Heart left ventricle (tissue), 16 donors: ENCODE measurements at regions not wholly inside any gene's neighbourhood (a gene's known extent, or its start where the extent isn't known, plus 50 kb on each side); places are given as distances from the start of the nearest gene placed in this dataset.
"Not testable (repeated sequence)": the region's sequence is repeated elsewhere in the genome, so short reads cannot be mapped to it uniquely, and the experiment has no call there.

ENCODE experiments used
- ATAC-seq, 4 donors: fragments of 200-7000 bp; cut with Tn5 transposase; one replicate each; pipeline ENCODE4 v1.9.1; 2020 to 2022; ENCODE audit warnings: moderate library complexity in 4 of 4, mild to moderate bottlenecking in 3 of 4, moderate number of reproducible peaks in 1 of 4
- DNase-seq, 5 donors: peaks; one replicate each; pipeline ENCODE4 v3.0.0-alpha.2; 2020
- H3K27ac ChIP-seq, 12 donors: fragments of 200-600 bp; sonication (generic) in 4 of 12; one replicate each; pipeline versions ENCODE4 v1.5.0 to v1.8.0; 2016 to 2022; ENCODE audit warnings: mild to moderate bottlenecking in 2 of 12
- H3K27me3 ChIP-seq, 9 donors: fragments of 200-600 bp; sonication (generic) in 2 of 9; one replicate each; pipeline versions ENCODE4 v1.5.1 to v1.8.0; 2016 to 2022; ENCODE audit warnings: mild to moderate bottlenecking in 3 of 9
- H3K36me3 ChIP-seq, 9 donors: fragments of 200-600 bp; sonication (generic) in 2 of 9; one replicate each; pipeline versions ENCODE4 v1.5.0 to v1.8.0; 2018 to 2022; ENCODE audit warnings: mild to moderate bottlenecking in 2 of 9
- H3K4me1 ChIP-seq, 12 donors: fragments of 200-600 bp; sonication (generic) in 4 of 12; one replicate each; pipeline versions ENCODE4 v1.5.0 to v1.8.0; 2016 to 2022; ENCODE audit warnings: mild to moderate bottlenecking in 3 of 12
- H3K4me3 ChIP-seq, 12 donors: fragments of 200-600 bp; sonication (generic) in 4 of 12; one replicate each; pipeline versions ENCODE4 v1.5.0 to v1.8.0; 2017 to 2022; ENCODE audit warnings: mild to moderate bottlenecking in 9 of 12, moderate library complexity in 4 of 12
- H3K9me3 ChIP-seq, 12 donors: fragments of 200-600 bp; sonication (generic) in 4 of 12; one replicate each; pipeline versions ENCODE4 v1.5.0 to v1.8.0; 2016 to 2022; ENCODE audit warnings: mild to moderate bottlenecking in 1 of 12
- CTCF ChIP-seq, 12 donors: fragments of 200-600 bp; sonication (generic) in 4 of 12; IDR thresholded peaks; one replicate each; pipeline versions ENCODE4 v1.5.0 to v1.8.0; 2018 to 2022; ENCODE audit warnings: antibody characterized with exemption in 12 of 12, mild to moderate bottlenecking in 5 of 12
- POLR2A ChIP-seq, 2 donors: fragments of 450-650 bp; IDR thresholded peaks; one replicate each; pipeline ENCODE4 v1.6.1; 2017; ENCODE audit warnings: antibody characterized with exemption in 2 of 2, mild to moderate bottlenecking in 2 of 2, moderate library complexity in 2 of 2
- WGBS, 4 donors: extraction: QIAGEN DNeasy Blood & Tissue Kit in 2 of 4; methylation state at CpG; one replicate each; pipeline versions ENCODE4 v1.1.5 to v1.1.7; 2013 to 2018; 5-methylcytosine and 5-hydroxymethylcytosine counted together
- intact Hi-C, 10 donors: fragments of 100-400 bp; cut with DNase I; formaldehyde crosslinking; loops; one replicate each; pipeline versions ENCODE4 v1.11.1 to v1.14.2; 2022
- donor health status: ischemic (EF 13 %, LVEDD 7.1; RV severe dilation, severe dysfunction).
- donor health status: healthy with polysubstance abuse.
- donor health status: DM: no; HTN: yes; CAD: no.
- donor health status: DM: no; HTN: no; CAD: no.
- donor health status: ischemic (EF 25% LVEDD 6.9; RV normal size, moderate dysfunction).
- donor health status: ischemic (EF 25% LVEDD 5.7; RV mildly dilated, moderate dysfunction).
- donor health status: healthy.
- donor health status: DM: yes; HTN: yes; CAD: no.
- donor health status: ischemic (EF 35%, LVEDD 5.7; RV mildly dilated, moderate dysfunction).
- donor health status: nonischemic (EF 11% LVEDD 7.7; RV severe dilation, severe dysfunction).
- donor health status: DM: yes; HTN: yes; CAD: no.
- donor health status: PGD.
- donor health status: ischemic (EF 29% LVEDD 5.4; RV normal size, mild dysfunction).
- donor health status: nonischemic (EF 23%, LVEDD 6.1; RV moderate dilation, normal function).

- Histone ChIP-seq H3K27me3 (peaks cover 9 to 83% (median 26%) of the 10 kb centered on the region in 9 donors), H3K4me1 (peaks cover 0 to 15% (median 10%) of the 10 kb centered on the region in 12 donors), H3K27ac (no peak overlapping the region), H3K36me3 (no peaks in the 10 kb centered on the region), H3K9me3 (peaks cover 0 to 12% (median 0%) of the 10 kb centered on the region in 12 donors), H3K4me3 (no peak overlapping the region)
- WGBS, 4 donors, result 3 to 6% (median 4%) methylated on average over 17 to 18 of the region's 18 CpGs
- TF ChIP-seq CTCF (IDR thresholded peaks at IDR 0.05), result peak; percentile 45 to 75 (median 67)
- no peak for TF ChIP-seq POLR2A (IDR thresholded peaks at IDR 0.05)
- ATAC-seq (peak; percentile 80 to 95 (median 88)), DNase-seq (peak; percentile 48 to 77 (median 68))
- intact Hi-C loops, result loop anchor here in 3 of 10 donors (5.0 kb wide), 2 partner anchors 113 to 133 kb away; partner anchors contain the start of gene ADRA2C (in 2 of the 3)
Observed at GRCh38 chr4:3880615-3881120, 114.5 kb downstream of the ADRA2C start.

DNA sequence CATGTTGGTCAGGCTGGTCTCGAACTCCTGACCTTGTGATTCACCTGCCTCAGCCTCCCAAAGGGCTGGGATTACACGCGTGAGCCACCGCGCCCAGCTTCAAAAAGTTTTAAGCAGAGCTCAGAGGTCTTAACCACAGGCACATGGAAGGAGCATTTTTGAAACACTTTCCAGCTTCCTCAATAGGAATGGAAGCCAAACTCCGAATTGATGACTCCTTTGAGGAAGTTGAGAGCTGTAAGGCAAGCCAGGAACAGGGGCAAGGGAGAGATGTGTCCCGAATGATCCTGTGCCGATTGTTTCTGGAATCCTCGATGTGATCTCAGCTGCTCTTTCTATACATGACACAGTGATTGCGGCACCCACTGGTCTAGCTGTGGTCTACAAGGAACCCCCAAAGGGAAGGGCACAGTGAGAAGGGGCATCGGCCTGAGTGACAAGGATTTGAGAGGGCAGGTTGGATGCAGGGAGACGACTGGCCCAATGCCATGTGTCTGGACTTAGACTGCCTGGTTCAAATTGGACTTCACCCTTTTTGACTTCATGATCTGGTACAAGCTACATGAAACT is 116.2 kb downstream of the ADRA2C start:
- H3K27me3 ChIP-seq, result peaks cover 9 to 70% (median 26%) of the 10 kb centered on the region in 9 donors
- H3K4me1 ChIP-seq, result peaks cover 0 to 15% (median 10%) of the 10 kb centered on the region in 12 donors
- not testable (repeated sequence) for H3K27ac ChIP-seq, H3K36me3 ChIP-seq, DNase-seq, ATAC-seq, H3K4me3 ChIP-seq
- intact Hi-C loops, result loop anchor here in 3 of 10 donors (5.0 kb wide), 2 partner anchors 115 to 135 kb away; partner anchors contain the start of gene ADRA2C (in 2 of the 3)
- peaks cover 0 to 11% (median 0%) of the 10 kb centered on the region in 12 donors for H3K9me3 ChIP-seq
- WGBS, 4 donors, result 75 to 82% (median 78%) methylated on average over 12 of the region's 12 CpGs

DNA sequence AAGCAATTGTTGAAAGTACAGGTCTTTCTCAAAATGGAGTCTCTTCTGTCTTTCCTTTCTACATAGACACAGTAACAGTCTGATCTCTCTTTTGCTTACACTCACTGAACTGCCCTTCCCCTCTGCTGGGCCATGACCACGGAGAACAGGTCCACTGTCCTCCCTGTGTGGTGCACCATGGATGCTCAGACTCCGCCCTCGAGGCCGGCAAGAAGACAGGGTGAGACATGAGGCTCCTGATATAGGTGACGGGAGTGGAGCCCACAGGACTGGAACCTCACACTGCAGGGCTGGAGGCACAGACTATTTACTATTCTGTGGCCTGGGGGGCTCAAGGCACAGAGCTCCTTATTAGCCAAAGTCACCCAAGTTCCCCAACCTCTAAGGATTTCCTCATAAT is 118.1 kb downstream of the ADRA2C start:
- not testable (repeated sequence) for H3K36me3 ChIP-seq, H3K27ac ChIP-seq, H3K4me3 ChIP-seq, H3K9me3 ChIP-seq, ATAC-seq, DNase-seq
- intact Hi-C loops, result loop anchor here in 3 of 10 donors (5.0 kb wide), 2 partner anchors 117 to 137 kb away; partner anchors contain the start of gene ADRA2C (in 2 of the 3)
- Histone ChIP-seq H3K27me3 (peaks cover 7 to 52% (median 18%) of the 10 kb centered on the region in 9 donors), H3K4me1 (peaks cover 0 to 14% (median 10%) of the 10 kb centered on the region in 12 donors)
- 59 to 66% (median 64%) methylated on average over 5 of the region's 5 CpGs for WGBS, 4 donors

DNA sequence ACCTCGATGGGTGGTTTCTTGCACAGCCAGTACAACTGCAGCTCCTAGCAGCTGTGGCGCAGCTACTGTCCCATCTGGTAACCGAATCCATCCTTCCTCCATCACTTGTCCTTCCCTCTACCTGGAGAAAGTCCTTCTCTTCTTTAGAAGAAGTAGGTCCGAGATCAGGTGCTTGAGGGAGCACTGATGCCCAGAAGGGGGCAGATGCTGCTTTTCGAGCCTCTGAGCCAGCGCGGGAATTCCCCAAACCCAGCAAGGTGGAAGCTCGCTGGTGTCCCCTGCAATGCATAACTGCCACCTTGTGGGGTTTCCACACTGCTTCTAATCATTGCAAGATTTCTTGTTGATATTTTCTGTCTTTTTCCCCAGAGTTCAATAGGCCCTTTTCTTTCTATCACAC is 127.4 kb downstream of the ADRA2C start:
- H3K27me3 ChIP-seq, result peaks cover 0 to 19% (median 0%) of the 10 kb centered on the region in 9 donors
- ATAC-seq, DNase-seq, H3K27ac ChIP-seq, H3K9me3 ChIP-seq, H3K4me3 ChIP-seq, H3K36me3 ChIP-seq, intact Hi-C loops, H3K4me1 ChIP-seq: not testable (repeated sequence)
- WGBS, 4 donors, result 30 to 36% (median 31%) methylated on average over 8 of the region's 8 CpGs

DNA sequence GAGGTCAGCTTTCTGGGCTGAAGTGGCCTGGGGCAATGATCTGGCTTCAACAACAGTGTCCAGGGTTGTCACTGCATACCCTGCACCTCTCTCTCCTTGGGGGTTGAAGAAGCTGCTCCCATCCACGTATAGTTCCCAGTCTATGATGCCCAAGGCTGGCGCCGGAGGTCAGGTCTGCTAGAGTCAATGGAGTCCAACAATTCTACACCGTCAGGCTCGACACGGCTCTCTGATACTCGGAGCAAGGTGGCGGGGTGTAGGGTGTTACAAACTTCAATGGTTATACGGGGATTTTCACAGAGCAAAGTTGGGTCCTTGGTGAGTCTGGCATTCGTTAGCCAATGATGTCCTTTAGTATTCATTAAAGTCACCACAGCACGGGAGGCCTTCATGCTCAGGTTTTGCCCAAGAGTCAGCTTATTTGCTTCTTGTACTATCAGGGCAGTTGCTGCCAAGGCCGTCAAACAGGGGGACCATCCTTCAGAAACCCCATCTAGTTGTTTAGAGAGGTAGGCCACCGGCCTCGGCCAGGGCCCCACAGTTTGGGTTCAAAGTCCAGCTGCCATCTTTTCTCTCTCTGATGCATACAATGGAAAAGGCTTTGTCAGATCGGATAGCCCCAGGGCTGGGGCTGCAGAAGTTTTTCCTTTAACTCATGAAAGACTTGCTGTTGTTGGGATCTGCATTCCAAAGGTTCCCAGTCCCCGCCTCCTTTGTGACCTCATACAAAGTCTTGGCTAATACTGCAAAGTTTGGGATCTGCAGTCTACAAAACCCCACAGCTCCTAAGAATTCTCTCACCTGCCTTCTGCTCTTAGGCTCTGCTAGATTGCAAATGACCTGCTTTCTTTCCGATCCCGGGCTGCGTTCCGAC is 128.1 kb downstream of the ADRA2C start:
- H3K27me3 ChIP-seq, result peaks cover 0 to 23% (median 0%) of the 10 kb centered on the region in 9 donors
- not testable (repeated sequence) for H3K9me3 ChIP-seq
- WGBS, 4 donors, result 82 to 87% (median 84%) methylated on average over 20 of the region's 20 CpGs

DNA sequence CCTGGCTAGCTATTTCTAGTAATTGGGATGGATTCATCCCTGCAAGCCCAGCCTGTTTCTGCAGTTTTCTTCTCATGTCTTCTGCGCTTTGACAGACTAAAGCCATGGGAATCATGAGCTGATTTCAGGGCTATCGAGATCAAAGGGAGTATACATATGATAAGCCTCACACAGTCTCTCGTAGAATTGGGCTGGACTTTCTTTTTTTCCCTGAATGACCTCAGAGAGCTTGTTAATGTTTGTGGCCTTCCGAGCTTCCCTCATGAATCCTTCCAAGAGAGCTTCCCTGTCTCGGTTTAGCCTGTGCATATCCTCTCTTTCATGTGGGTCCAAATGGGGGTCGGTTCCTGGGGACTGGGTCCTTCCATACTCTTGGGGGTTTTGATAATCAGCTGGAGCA is 130.3 kb downstream of the ADRA2C start:
- ATAC-seq, result no peak
- no peak for TF ChIP-seq POLR2A (IDR thresholded peaks at IDR 0.05)
- 51 to 62% (median 60%) methylated on average over 6 of the region's 6 CpGs for WGBS, 4 donors
- Histone ChIP-seq H3K4me1 (no peaks in the 10 kb centered on the region), H3K4me3 (no peak overlapping the region), H3K27me3 (peaks cover 0 to 23% (median 0%) of the 10 kb centered on the region in 9 donors), H3K36me3 (no peaks in the 10 kb centered on the region), H3K27ac (no peak overlapping the region), H3K9me3 (no peaks in the 10 kb centered on the region)
- intact Hi-C loops, result no loop called here
- no peak for DNase-seq

More for the DNA sequence above, 128.1 kb downstream of the ADRA2C start:
- DNase-seq, H3K4me3 ChIP-seq, intact Hi-C loops, H3K4me1 ChIP-seq, H3K36me3 ChIP-seq, ATAC-seq, H3K27ac ChIP-seq: not testable (repeated sequence)

DNA sequence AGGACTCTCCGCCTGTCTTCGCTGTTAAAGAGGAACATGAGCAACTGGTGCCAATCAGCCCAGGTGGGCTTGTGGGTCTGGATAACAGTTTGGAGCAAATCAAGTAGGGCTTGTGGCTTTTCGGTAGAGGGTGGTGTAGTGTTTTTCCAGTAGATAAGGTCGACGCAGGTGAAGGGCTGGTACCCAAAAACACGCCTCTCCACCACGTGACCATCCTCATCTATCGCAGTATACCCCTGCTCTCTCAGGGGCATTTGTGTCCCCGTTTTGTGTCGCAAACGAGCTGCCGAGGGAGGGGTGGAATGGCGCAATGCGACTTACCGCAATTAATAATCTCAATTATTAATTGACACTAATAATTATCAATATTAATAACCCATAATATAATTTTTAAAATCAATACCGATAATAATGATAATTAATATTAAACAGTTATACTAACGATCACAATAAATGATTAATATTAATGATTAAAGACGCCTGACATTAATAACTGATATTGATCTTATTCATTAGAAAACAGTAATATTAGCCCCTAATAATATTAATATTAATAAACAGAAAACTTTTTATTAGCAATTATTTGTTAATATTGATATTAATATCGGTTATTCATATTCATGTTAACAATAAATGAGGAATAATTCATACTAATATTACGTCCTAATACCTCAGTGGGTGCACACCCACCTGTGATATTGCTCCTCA is 130.8 kb downstream of the ADRA2C start:
- 87 to 90% (median 89%) methylated on average over 20 of the region's 20 CpGs for WGBS, 4 donors
- H3K36me3 ChIP-seq, DNase-seq, H3K4me3 ChIP-seq, H3K27ac ChIP-seq, H3K9me3 ChIP-seq, ATAC-seq, H3K4me1 ChIP-seq, intact Hi-C loops: not testable (repeated sequence)
- peaks cover 0 to 23% (median 0%) of the 10 kb centered on the region in 9 donors for H3K27me3 ChIP-seq
